ENCODE measurements at regions not wholly inside any gene's neighbourhood (a gene's known extent, or its start where the extent isn't known, plus 50 kb on each side); places are given as distances from the start of the nearest gene placed in this dataset.
"Not testable (repeated sequence)": the region's sequence is repeated elsewhere in the genome, so short reads cannot be mapped to it uniquely, and the experiment has no call there.

DNA sequence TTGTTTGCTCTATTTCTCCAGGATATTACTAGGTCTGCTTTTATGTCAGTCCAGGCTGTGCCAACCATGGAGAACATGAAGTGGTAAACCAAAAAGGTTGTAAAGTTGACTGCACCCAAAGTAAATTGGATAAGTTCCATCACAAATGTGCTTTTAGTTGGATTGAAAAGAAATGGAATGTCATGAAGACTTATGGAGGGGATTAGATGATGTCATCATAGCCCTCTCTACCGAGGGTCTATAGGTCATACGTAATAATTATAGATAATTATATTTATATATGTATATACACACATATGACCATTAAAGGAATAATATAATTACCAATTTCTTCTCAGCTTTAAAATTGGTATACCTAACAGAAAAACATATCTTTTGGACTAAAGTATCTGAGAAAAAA is 714.9 kb downstream of the NOVA1 start:
- no peak for DNase-seq (ENCODE audit: low read depth)

DNA sequence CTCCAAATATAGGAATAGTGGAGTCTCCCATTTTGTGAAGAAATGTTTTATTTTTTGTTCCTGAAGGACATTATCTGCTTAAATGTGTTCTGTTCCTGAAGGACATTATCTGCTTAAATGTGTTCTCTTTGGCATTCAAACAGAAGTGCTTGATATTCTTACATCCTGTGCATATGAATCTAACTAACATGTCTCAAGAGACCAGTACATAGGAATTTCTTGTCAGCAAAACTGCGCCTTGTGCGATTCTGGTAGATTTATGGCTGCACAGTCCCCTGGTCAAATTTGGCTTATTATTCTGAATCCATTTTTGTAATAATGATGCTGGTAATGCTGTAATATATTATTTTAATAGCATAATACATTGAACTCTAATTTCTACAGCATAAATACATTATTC is 722.4 kb downstream of the NOVA1 start:
- DNase-seq (ENCODE audit: low read depth), result no peak

DNA sequence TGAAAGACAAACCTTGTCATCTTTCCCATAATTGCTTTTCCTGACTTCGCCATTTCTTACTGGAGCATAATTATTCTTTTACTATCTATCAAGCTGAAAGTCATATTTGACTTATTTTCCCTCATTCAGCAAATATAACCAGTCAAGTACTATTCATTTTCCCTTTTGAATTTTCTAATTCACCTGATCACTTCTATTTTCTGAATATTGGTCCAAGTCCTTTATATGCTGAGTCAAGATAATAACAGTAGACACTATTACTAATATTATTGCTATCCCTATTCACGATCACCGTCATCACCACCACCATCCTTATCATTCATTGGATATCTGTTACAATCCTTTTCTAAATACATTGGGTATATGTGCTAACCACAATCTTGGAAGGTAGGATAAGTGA is 728.0 kb downstream of the NOVA1 start:
- DNase-seq (ENCODE audit: low read depth), result no peak

DNA sequence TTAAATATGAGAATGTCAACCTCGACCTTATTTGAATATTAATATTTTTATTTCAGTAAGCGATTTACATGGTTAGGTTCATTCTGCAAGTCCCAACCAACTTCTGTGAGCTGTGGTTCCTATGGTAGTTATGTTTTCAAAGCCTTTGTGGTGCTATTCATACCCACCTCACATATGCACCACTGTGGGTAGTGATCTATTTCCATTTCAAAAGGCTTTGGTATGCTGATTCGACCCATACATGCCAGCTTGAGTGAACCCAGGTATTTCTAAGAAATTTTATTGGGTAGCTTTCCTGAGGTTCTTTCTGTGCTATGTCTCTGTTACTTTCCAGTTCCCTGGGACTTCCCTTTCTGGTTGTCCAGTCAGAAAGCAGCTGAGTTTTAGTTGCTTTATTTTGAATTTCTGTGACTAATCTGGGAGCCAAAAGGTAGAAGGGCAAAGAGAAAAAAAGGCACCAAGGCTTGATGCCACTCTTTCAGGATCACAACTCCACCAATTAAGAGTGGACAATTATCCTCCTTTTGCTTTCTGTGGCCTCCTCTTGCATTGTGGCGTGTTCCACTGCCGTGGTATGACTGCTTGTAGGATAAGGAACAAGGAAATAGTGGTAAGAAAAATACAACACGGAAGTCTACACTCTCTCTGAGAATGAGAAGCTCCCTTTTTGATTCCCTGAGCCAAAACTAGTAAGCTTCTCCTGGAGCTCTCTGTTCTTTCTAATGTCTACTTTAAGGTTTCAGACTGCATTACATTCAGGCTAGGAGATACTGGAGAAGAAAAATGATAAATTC is 729.1 kb downstream of the NOVA1 start:
- no peak for DNase-seq (ENCODE audit: low read depth)

DNA sequence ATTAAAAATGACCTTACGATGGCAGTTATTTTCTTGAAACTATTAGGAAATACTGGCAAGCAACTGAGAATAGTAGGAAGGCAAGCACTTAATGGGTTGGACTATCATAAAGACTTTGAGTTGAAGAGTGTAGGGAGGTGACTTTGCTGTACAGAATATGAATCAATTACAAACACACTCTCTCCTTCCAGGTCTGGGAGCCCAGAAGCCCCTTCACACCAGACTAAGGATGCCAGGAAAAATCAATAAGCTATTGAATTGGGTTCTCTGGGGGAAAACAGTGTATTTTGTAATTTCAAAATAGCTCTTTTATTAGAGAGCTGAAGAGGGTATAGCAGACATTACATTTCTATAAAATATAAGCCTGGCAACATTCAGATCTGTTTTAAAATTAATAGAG is 736.4 kb downstream of the NOVA1 start:
- no peak for DNase-seq (ENCODE audit: low read depth)

DNA sequence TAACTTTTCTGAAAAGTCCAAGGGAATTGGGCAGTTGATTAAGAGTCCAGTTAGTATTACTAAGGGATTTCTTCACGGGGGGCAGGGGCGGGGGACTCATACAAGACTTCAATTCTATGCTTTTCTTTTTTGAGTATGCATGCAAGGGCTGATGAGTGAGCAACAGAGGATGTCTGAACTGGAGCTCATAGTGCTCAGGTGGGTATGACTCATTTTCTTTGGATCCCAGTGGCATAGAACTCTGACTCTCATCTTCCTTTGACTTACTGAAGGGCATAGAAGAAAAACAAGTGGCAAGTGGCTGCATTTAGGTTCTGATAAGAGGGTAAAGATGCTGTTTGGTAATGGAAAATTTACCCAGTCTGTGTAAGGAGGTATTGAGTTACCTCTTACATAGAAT is 749.2 kb downstream of the NOVA1 start:
- no peak for DNase-seq (ENCODE audit: low read depth)

DNA sequence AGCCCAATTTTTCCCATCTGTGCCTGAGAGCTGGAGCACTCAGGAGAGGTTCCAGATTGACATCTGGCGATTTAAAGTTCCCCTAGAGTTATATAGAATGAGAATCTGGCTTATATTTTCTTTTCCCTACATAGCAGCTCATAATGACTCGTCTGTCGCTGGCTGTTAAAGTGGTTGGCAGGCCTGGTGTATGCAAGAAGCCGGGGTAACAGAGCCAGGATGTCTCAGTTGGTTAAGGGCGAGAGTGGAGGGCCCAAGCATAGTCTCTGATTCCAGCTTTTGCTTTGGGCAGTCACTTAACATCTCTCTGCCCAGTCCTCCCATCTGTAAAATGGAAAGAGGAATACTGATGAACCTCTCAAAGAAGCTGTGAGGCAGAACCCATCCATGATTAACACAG is 751.6 kb downstream of the NOVA1 start:
- no peak for DNase-seq (ENCODE audit: low read depth)

DNA sequence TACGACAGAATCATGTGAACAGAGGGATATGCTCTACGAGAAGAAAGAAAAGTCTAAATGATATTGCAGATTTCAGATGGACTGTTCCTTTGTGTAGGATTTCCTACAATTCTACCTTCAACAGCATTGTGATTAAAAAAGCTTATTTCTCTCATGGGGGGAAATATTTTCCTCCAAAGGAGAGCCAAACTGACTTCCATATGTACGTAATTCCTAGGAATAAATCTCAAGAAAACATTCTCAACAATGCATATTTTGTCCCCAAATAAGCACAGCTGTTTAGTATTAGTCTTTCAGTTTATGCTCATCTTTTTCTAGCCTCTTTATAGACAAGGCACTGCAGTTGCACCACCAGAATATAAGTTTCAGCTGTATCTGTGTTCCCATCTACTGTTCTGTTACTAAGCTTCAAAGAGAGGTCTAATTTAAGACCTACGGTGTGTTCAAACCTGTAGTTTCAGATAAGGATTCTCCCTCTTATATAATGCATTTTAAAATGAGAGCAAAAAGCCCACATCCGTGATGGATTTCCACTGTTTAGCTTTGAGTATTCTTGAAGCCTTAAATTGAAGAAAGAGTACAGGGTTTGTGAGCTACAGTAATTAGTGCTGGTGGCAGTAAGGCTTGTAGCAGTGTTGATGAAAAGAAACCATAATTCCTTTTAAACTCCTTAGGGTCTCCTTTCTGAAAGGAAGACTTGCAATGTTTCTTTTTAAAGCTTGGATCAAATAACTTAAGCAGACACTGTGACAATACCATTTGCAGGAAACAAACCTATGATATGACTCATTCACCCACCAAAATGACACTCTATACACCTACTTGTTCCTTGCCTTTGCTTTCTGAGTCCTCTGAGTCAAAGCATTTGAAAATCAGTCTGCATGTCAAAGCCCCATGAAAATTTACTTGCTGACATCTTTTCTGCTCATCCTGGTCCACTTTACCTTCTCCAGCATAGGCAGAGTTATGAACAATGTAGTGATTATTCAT is 754.1 kb downstream of the NOVA1 start:
- DNase-seq (ENCODE audit: low read depth), result no peak

DNA sequence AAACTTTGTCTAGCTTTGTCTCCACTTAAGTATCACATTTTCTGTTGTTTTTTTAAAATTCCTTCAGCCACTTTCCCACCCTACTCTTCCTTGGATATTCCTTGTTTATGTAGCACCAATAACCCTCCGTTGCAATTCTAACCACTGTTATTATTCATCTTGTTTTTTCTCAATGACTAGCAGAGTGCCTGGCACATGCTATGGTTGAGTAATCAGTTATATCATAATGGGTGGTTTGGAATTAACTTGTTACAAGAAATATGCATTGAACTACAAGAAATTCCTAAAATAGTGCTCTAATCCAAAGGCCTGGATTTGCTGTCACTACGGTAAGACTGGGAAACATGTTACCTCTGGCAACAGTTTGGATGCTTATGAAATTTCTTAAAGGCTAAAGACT is 756.6 kb downstream of the NOVA1 start:
- DNase-seq (ENCODE audit: low read depth), result no peak

DNA sequence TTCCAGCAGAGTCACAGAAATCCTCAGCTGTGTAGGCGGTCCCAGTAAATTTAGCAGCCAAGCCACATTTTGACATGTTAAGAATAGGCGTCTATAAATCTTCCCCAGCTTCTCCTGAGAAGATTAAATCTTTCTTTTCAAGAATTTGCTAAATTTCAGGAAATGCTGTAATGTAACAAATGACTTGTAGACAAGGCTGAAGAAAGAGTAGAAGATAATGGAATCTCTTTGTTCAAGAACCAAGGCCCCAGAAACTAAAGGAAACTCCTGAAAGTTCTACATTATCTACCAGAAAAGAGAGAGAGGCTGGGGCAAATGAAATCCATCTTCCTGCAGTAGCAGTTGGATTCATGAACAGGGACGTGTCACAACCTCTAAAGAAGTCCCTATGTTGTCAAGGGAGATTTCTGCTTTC is 760.3 kb downstream of the NOVA1 start:
- no peak for DNase-seq (ENCODE audit: low read depth)

DNA sequence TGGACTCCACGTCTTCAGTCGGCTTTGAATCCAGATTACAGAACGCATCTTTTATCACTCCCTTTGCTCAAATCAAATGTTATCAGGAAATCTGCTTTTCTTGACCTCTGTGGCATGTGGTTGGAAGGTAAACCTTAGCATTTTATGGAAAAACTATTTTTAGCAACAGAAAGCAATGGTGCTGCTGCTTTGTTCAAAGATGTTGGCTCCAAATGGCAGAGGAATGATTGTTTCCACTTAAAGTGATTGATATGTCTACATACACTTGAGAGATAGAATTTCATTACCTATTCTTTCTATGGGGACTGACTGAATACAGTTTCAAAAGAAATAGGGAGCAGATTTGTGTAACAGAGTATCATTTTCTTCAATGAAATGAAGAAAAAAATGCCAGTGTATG is 761.2 kb downstream of the NOVA1 start:
- DNase-seq (ENCODE audit: low read depth), result no peak

DNA sequence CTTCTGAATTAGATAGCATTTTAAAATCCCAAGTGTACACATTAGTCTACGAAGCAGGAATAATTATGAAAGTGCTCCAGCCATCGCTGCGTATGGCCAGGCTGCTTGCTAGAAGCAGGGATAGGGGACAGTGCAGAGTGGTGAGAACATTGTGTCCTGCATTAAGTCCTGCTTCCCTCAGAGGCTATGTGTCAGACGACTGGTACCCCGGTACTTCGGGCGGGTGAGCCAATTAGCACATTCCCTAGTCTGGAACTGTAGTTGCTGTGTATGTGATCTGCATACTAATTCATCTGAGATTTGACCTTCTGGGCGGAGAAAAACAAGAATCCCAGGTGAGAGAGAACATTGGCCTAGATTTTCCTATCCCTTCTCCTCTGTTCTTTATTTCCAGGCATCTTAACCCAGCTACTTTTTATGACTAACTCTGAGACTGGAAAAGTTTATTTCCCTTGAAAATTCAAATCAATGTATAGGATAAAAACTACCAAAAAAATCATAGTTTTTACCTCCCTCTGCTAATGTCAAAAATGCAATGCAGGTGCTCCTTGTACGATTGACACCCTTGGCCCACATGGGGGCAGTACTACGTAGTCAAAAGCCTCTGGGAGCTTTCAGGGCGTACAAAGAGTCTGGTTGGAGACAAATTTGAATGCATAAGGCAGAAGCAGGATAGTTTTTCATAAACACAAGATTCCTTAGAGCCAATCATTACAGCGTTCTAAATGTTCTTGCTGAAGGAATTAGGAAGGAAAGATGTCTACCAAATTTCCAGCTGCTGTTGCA is 764.3 kb downstream of the NOVA1 start:
- DNase-seq (ENCODE audit: low read depth), result no peak

DNA sequence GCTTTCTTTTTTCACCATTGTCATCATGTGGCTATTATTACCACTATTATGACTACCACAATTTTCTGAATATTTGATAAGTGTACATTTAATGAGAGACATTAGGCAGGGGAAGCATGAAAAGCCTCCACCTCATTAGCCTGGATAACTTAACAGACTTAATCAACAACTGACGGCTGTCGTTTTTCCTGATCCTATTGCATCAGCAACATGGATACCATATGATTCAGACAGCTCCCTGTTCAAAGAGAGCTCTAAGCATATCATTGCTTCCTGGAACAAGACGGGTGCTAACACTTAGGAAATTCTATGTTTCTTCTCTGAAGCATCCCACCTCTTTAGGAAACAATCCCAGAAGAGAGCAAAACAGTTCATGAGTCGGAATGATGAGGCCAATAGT is 765.2 kb downstream of the NOVA1 start:
- no peak for DNase-seq (ENCODE audit: low read depth)

DNA sequence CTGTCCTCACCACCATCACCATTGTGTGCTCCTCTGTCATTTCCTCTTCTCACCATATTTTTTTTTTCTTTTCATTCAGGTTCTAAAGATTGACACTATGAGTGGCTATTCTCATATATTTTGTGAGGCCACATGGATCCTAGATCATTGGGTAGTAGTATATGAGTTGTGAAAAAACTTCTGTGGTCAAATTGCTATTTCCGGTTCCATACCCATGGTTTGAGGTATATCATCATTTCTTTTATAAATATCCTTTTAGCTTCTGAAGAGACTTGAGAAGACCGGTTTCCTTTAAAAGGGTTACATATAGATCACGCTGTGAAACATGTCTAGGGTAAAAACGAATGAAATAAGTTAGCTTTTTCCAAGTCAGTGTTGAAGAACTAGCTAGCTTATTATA is 769.3 kb downstream of the NOVA1 start:
- no peak for DNase-seq (ENCODE audit: low read depth)

DNA sequence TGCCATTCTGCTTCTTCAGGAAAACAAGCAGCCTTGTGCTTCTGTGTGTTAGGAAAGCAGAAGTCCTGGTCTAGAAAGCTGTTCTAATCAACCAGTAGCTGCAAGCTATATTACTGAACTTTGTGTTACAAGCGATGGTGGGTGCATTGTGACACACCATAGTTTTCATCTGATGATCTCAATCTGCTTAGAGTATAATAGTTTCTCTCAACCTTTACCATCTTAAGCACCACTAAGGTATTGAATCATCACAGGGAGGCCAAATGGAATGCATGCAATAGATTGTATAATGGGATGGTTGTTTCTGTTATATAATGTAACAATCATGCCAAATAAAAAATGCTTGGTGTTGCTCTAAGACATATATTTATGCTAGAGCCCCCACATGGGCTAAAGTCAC is 771.7 kb downstream of the NOVA1 start:
- DNase-seq (ENCODE audit: low read depth), result no peak

DNA sequence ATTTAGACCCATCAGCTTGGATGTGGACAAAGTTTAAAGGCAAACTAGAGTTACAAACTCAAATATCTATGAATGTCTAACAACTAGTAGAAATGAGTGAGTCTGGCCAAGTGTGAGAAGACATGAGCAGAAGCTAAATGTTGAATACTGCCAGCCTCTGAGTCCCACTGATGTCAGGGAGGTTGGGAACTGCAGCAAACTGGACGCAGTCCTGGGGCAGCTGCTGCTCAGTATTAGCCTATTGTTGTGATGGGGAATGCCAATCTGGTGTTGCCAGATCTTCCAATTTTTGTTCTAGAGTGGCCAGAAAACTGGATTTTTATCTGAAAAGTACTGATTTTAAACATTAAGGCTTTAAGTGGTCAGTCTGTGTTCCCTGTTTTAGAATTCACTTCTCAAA is 770.4 kb upstream of the STXBP6 start:
- DNase-seq (ENCODE audit: low read depth), result no peak

DNA sequence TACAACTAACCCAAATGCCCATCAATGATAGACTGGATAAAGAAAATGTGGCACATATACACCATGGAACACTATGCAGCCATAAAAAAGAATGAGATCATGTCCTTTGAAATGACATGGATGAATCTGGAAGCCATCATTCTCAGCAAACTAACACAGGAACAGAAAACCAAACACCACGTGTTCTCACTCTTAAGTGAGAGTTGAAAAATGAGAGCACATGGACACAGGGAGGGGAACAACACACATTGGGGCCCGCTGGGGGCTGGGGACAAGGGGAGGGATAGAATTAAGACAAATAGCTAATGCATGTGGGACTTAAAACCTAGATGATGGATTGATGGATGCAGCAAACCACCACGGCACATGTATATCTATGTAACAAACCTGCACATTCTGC is 764.7 kb upstream of the STXBP6 start:
- DNase-seq (ENCODE audit: low read depth), result not testable (repeated sequence)

DNA sequence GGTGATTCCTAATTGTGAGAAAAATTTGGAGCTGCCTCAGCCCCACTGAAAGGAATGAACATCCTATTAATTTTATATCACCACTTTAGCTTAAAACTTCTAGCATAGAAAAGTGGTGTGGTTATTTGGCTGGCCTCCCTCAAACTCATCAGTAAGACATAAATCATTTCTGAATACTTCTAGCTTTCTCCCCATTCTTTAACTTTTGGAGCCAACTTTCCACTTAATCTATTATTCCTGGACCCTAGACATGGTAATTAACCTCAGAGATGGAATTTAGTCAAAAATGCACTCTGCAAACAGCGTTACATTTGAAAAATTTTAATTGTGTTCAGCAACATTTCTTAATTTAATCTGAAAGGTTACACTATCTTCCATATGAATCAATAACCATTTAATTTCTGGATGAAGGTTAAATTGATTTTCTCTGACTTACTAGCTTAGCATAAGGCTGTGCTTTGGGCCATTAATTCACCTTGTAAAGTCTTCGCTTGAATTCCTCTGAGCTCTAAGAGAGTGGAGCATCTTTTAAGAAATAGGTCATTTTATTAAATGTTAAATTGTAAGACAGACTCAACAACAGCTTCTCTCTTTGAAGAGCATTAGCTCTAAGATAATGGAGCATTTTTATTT is 753.6 kb upstream of the STXBP6 start:
- no peak for DNase-seq (ENCODE audit: low read depth)

DNA sequence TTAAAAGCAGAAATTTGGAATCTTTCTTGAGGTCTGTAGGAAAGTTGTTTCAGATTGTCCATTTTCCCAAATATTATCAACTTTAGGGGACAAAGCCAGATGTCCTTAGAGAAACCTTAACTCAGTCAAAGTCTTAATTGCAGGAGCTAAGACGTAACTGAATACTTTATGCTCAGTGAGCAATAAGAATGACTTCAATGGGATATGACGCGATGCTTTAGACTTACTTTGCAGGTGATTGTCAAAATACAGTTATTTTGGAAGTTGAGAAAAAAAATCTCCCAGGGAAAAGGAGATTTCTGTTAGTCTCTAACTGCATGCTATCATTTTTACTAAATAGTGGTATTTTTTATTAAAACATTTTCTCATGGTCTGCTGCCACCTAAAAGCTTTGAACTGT is 750.9 kb upstream of the STXBP6 start:
- DNase-seq (ENCODE audit: low read depth), result no peak

DNA sequence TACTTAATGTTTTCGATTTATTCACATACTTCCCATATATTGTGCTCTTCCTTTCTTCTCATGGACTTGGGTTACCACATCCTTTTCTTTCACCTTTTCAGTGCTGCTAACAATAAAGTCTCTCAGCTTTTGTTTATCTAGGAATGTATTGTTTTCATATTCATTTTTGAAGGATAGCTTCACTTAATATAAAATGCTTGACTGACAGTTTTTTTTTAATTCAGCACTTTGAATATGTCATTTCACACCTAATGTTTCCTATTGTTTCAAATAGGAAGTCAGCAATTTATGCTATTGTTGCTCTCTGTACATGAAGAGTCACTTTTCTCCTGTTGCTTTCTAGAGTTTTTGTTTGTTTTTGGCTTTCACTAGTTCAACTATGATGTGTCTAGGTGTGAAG is 738.3 kb upstream of the STXBP6 start:
- no peak for DNase-seq (ENCODE audit: low read depth)

DNA sequence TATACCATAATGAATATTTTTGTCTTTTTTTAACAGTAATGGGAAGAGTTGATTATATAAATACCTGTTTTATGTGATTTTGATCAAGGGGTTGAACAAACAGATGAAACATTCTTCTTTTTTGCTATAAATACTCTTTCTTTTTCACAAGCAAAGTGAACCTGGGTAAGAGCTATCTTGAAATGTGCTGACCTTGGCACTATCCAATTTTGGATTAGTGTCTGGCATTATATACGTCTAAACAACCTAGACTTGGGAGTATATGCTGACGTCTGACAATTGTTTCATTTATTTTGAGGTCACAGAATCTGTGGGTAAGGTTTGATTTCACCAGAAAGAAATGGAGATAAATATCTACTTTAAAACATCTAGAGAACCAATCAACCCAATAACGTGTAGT is 716.0 kb upstream of the STXBP6 start:
- no peak for DNase-seq (ENCODE audit: low read depth)
